Adrenal gland (tissue), 9 donors: ENCODE measurements at regions not wholly inside any gene's neighbourhood (a gene's known extent, or its start where the extent isn't known, plus 50 kb on each side); places are given as distances from the start of the nearest gene placed in this dataset.

Experiments used
- DNase-seq, 7 donors: peaks; one replicate each; pipeline ENCODE4 v3.0.0-alpha.2; 2019 to 2020
- H3K27ac ChIP-seq, 5 donors: fragments of 200-600 bp; sonication (generic) in 4 of 5; 1 replicate in 3 of 5; 2 replicates in 2 of 5; pipeline versions ENCODE4 v1.5.1 to v1.8.0; 2016 to 2020; ENCODE audit warnings: mild to moderate bottlenecking in 1 of 5
- H3K27me3 ChIP-seq: fragments of 200-600 bp; 2 replicates; pipeline ENCODE4 v1.8.0; 2021
- H3K36me3 ChIP-seq, 2 donors: fragments of 200-600 bp; replicated peaks in 1 of 2; 1 replicate in 1 of 2; 2 replicates in 1 of 2; pipeline versions ENCODE4 v1.5.1 to v1.8.0; 2018 to 2022
- H3K4me1 ChIP-seq, 2 donors: fragments of 200-600 bp; replicated peaks in 1 of 2; 1 replicate in 1 of 2; 2 replicates in 1 of 2; pipeline versions ENCODE4 v1.5.1 to v1.8.0; 2018 to 2021
- H3K4me3 ChIP-seq, 4 donors: fragments of 200-600 bp; sonication (generic) in 3 of 4; one replicate each; pipeline ENCODE4 v1.5.1; 2016 to 2018
- H3K9me3 ChIP-seq, 3 donors: fragments of 200-600 bp; sonication (generic) in 1 of 3; replicated peaks in 1 of 3; 1 replicate in 2 of 3; 2 replicates in 1 of 3; pipeline versions ENCODE4 v1.5.1 to v1.8.0; 2016 to 2021
- CTCF ChIP-seq, 6 experiments: fragments of 450-650 bp in 4 of 6; fragments of 200-600 bp in 2 of 6; sonication (generic) in 1 of 6; IDR thresholded peaks; 1 replicate in 5 of 6; 2 replicates in 1 of 6; pipeline versions ENCODE4 v1.5.1 to v1.8.0; 2016 to 2021; ENCODE audit warnings: antibody characterized with exemption in 6 of 6, mild to moderate bottlenecking in 2 of 6, moderate library complexity in 1 of 6
- POLR2A ChIP-seq, 2 donors: fragments of 450-650 bp; IDR thresholded peaks; one replicate each; pipeline ENCODE4 v1.6.1; 2017; ENCODE audit warnings: antibody characterized with exemption in 2 of 2, mild to moderate bottlenecking in 2 of 2, moderate library complexity in 1 of 2
- WGBS, 4 donors: extraction: QIAGEN DNeasy Blood & Tissue Kit in 2 of 4; methylation state at CpG; one replicate each; pipeline versions ENCODE4 v1.1.5 to v1.1.7; 2013 to 2017; 5-methylcytosine and 5-hydroxymethylcytosine counted together
- intact Hi-C, 2 donors: fragments of 100-400 bp; cut with DNase I; formaldehyde crosslinking; loops; one replicate each; pipeline versions ENCODE4 v1.14.1 to v1.15.0; 2022 to 2023
- donor health status: healthy with polysubstance abuse.
- donor health status: Bipolar disorder and iron deficiency.
- donor health status: DM: yes; HTN: yes; CAD: no.
- donor health status: DM: no; HTN: no; CAD: no.
- donor health status: DM: no; HTN: no; CAD: no.

DNA sequence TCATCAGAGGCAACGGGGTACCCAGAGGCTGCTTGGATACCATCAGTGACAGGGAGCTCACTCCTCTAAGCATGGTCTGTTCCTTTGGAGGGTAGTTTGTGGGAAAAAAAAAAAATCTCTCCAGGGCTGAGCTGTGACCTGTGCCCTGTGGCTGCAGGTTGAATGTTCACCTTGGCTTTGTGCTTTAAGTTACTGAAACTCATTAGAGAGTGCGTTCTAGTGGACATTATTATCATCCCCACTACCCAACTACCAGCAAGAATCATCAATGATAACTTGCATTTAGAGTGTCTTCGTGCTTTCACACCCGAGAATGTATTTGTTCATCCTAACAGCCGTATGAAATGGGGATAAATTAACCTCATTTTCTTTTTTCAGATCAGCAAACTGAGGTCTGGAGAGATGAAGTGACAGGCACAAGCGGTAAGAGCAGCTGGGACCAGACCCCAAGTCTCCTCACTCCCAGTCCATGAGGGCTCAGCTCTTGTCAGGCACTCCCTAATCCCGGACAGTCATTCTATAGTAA is 157.5 kb upstream of the MYCN start:
- TF ChIP-seq CTCF (IDR thresholded peaks at IDR 0.05): no peak
- Histone ChIP-seq H3K9me3 (no peaks in the 10 kb centered on the region), H3K4me3 (no peak overlapping the region), H3K36me3 (no peaks in the 10 kb centered on the region), H3K27ac (no peak overlapping the region), H3K27me3 (peaks cover 11% of the 10 kb centered on the region), H3K4me1 (no peaks in the 10 kb centered on the region)
- WGBS, 4 donors: 76 to 88% (median 83%) methylated on average over 6 to 7 of the region's 7 CpGs
- DNase-seq: no peak
- intact Hi-C loops: no loop called here

DNA sequence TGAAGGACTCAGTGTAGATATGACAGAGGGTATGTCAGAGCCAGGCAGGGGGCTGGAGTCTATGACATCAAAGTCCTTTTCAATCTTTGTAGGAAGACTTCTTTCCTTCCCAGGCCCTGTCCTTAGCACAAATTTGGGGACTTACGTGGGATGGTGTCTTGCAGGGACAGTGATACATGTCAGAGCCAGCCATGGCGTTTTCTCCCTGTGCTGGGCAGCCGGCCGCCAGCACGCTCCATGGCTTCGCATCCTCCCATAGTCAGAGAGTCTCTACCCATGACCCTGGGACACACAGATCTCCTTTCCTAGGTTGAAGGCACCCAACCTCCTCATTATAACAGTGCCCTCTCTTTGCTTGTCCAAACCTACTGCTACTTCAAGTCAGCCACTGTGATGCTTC is 156.9 kb upstream of the MYCN start:
- Histone ChIP-seq H3K4me3 (no peak overlapping the region), H3K36me3 (no peaks in the 10 kb centered on the region), H3K4me1 (no peaks in the 10 kb centered on the region), H3K27me3 (peaks cover 11% of the 10 kb centered on the region), H3K9me3 (no peaks in the 10 kb centered on the region), H3K27ac (no peak overlapping the region)
- intact Hi-C loops: no loop called here
- TF ChIP-seq POLR2A (IDR thresholded peaks at IDR 0.05) (no peak), CTCF (IDR thresholded peaks at IDR 0.05) (no peak)
- DNase-seq: no peak
- 87 to 96% (median 92%) methylated on average over 6 of the region's 6 CpGs for WGBS, 4 donors

DNA sequence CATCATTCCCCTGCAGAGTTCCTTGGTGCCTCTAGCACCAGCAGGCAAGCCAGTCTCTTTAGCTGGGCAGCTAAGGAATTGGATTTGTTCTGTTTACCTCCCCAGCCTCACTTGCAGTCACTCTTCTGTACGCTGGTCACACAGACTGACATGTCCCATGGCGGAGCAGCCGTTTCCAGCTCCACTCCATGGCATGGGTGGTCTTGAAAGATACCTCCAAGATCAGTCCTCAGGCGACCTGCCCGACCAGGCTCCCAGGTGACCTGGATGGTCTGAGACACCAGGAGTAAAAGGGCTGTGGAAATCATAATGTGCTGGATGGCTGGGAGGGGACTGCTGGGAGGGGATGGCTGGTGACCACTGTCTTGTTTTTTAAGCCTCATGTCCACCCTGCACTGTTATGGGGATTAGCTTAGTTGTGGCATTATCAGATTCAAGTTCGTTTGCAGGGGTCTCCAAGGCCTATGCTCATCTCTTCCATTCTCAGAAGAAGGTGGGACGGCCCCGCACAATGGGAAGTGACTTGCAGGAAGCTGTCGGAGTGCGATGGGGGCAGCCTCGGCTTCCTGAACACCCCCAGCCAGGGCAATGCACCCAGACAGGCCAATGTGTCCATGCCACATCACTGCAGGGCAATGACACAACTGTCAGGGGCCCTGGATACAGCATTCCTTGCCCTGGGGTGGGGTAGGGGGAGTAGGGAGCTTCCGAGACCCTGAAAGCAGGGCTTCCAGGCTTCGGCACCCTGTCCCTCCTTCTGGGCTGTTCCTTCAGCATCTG is 156.1 kb upstream of the MYCN start:
- no peaks in the 10 kb centered on the region for H3K4me1 ChIP-seq
- peaks cover 11% of the 10 kb centered on the region for H3K27me3 ChIP-seq
- TF ChIP-seq CTCF (IDR thresholded peaks at IDR 0.05) (no peak), POLR2A (IDR thresholded peaks at IDR 0.05) (no peak)
- H3K4me3 ChIP-seq: no peak overlapping the region
- no peaks in the 10 kb centered on the region for H3K36me3 ChIP-seq
- intact Hi-C loops: no loop called here
- no peak overlapping the region for H3K27ac ChIP-seq
- no peaks in the 10 kb centered on the region for H3K9me3 ChIP-seq
- WGBS, 4 donors: 77 to 81% (median 79%) methylated on average over 11 to 13 of the region's 13 CpGs
- no peak for DNase-seq

GRCh38 chr2:15784886-15785801 is 155.2 kb upstream of the MYCN start:
- DNase-seq: no peak
- no peak overlapping the region for H3K4me3 ChIP-seq
- intact Hi-C loops: no loop called here
- WGBS, 4 donors: 74 to 91% (median 83%) methylated on average over 17 to 21 of the region's 21 CpGs
- H3K9me3 ChIP-seq: no peaks in the 10 kb centered on the region
- H3K27me3 ChIP-seq: peaks cover 11% of the 10 kb centered on the region
- no peak overlapping the region for H3K27ac ChIP-seq
- no peaks in the 10 kb centered on the region for H3K36me3 ChIP-seq
- TF ChIP-seq POLR2A (IDR thresholded peaks at IDR 0.05): no peak
- TF ChIP-seq CTCF (IDR thresholded peaks at IDR 0.05): no peak
- no peaks in the 10 kb centered on the region for H3K4me1 ChIP-seq
